Stimulated activated CD4-positive, alpha-beta T cell treated with anti-CD3 and anti-CD28 coated beads, TNF-alpha, amount 100 ng/mL, for 48 hours (primary cell): ENCODE measurements at regions not wholly inside any gene's neighbourhood (a gene's known extent, or its start where the extent isn't known, plus 50 kb on each side); places are given as distances from the start of the nearest gene placed in this dataset.
"Not testable (repeated sequence)": the region's sequence is repeated elsewhere in the genome, so short reads cannot be mapped to it uniquely, and the experiment has no call there.

ENCODE experiments used
- DNase-seq, 3 donors: peaks; one replicate each; pipeline ENCODE4 v3.0.0-alpha.2; 2020; ENCODE audit warnings: low read depth in 3 of 3

DNA sequence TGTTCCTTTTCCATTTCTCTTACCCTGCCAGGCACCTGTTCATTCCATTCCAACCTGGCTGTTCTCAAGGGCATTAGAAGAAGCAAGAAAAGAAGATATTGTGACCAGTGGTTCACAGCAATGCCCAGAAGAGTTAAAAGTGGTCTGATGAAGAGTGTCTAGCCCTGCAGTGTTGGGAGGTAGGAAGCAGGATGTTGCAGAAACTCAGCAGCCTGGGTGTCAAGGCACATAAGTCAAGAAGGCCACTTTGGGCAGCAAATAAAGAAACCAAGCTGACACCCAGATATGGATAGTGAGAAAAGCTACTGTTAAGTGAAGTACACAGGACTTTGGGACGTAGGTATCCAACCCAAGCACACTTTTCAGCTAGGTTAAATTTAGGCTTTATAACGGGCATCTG is 199.9 kb upstream of the SATB1 start:
- no peak for DNase-seq

GRCh38 chr3:18623220-18623619 is 198.1 kb upstream of the SATB1 start:
- DNase-seq, result no peak

DNA sequence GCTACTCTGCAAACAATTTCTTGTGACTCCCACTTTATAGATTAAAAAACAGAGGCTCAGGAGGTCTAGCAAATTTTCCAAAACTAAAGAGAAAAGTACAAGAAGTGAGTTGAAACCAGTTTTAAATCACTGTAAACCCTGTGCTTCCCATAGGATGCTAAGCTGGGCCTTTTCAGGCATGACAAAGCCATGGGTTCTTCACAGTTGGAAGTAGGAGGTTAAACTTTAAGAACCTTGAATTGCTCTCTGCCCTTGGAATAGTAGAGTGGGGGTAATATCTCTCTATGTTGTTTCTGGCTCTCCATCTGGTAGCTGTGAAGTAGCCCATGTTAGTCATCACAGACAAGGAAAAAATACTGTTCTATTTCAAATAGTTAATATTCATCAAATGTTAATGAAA is 193.6 kb upstream of the SATB1 start:
- DNase-seq, result no peak

DNA sequence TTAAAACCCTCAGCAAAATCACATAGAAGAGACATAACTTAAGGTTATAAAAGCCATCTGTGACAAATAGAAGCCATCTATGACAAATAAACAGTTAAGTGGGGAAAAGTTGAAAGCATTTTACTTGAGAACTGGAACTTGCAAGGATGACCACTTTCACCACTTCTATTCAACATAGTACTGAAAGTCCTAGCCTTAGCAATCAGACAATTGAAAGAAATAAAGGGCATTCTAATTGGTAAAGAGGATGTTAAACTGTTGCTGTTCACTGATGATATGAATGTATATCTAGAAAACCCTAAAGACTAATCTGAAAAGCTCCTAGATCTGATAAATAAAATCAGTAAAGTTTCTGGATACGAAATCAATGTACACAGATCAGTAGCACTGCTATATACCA is 186.9 kb upstream of the SATB1 start:
- no peak for DNase-seq

GRCh38 chr3:18609187-18609586 is 184.0 kb upstream of the SATB1 start:
- DNase-seq, result no peak

- DNase-seq, result no peak
These were observed 172.8 kb upstream of the SATB1 start for GRCh38 chr3:18597919-18598318.

- no peak for DNase-seq
These were observed 168.1 kb upstream of the SATB1 start for GRCh38 chr3:18593231-18593630.

- DNase-seq, result no peak
These were observed 166.0 kb upstream of the SATB1 start for GRCh38 chr3:18591120-18591519.

DNA sequence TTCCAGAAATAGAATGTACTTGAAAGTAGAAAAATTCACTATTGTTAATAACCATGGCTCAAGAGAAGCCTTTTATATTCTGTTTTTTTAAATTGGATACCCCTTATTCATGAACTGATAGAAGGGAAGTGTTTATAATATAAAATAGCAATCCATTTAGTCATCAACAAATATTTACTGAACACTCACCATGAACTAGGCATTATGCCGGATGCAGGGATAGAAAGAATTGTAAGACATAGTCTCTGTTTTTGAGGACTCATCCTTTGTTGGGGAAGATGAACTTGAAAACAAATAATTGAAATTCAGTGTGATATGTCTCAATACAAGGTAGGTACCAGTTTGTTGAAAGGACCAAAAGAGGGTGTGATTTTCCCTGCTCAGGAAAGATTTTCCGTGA is 160.9 kb upstream of the SATB1 start:
- DNase-seq, result no peak

DNA sequence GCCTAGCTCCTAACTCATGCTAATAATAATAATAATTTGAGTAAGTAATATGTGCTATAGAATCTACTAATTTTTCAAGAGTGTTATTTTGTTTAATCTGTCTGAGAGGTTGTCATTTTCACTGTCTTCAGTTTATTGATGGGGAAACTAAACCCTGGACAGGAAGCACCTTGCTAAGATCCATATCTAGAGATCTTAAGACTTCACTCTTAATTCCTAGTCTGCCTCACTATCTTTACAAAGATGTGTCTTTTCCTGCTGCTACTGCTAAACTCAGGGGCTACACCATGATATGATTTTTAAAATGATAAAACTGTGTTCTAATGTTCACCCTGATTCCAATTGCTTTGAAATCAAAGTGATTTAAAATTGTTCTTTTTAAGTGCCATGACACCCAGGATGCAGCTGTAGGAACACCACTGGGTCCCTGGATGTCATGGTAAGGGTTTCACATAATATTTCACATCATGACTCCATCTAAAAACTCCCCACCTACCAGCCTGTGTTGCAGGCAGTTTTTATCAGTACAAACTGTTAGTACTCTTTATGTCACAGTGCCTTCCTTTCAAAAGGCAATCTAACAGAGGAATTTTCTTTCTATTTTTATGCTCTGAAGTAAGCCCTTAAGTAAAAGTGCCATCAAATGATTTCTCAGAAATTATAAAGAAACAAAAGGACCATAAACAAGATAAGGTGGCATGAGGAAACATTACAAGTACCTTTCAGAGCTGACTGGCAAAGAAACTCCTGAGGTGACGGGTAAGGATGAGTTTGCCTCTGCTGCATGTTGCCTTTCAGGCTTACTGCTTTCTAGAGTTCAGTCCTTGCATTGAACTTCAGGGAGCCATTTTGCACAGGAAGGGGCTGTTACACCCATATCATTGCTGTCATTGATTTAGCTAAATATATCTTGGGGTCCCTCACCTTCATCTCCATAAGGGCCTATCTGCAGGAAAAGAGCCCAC is 160.1 kb upstream of the SATB1 start:
- no peak for DNase-seq

GRCh38 chr3:18580268-18580667 is 155.1 kb upstream of the SATB1 start:
- no peak for DNase-seq

- no peak for DNase-seq
These were observed 154.5 kb upstream of the SATB1 start for GRCh38 chr3:18579661-18580060.

DNA sequence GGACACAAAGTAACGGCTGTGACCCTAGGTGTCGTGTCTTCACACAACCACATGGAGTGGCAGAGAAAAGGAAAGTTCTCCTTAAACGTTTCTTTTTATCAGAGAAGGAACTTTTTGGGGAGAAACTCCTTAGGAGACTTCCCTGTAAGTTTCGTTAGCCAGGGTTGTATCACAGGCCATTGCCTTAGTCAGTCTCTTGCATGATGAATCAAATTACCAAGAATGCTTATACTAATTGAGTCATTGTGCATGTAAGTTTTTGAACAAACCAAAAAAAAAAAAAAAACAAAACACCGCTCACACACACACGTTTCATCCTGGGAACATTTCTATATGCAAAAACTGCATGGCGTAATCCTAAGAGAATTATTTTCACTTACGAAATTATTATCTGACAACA is 150.4 kb upstream of the SATB1 start:
- DNase-seq, result no peak

- DNase-seq, result no peak
These were observed 147.7 kb upstream of the SATB1 start for GRCh38 chr3:18572809-18573208.

DNA sequence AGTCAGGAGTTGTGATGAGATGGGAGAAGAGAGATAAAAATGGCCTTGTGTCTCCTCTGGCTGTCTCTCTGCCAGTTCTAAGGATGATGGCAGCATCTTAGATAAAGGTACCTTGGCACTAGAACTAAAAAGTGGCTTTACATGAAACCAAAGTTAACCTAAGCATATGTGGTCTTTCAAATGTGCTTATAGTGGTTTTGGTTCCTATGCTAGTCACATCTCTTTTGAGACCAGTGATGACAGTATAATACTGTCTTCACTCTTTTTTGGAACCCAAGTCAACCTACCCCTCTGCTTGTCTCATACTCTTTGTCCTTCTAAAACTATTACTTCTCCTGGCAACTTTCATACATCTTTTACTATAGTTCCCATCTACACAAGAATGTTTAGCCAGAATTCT is 142.2 kb upstream of the SATB1 start:
- no peak for DNase-seq

DNA sequence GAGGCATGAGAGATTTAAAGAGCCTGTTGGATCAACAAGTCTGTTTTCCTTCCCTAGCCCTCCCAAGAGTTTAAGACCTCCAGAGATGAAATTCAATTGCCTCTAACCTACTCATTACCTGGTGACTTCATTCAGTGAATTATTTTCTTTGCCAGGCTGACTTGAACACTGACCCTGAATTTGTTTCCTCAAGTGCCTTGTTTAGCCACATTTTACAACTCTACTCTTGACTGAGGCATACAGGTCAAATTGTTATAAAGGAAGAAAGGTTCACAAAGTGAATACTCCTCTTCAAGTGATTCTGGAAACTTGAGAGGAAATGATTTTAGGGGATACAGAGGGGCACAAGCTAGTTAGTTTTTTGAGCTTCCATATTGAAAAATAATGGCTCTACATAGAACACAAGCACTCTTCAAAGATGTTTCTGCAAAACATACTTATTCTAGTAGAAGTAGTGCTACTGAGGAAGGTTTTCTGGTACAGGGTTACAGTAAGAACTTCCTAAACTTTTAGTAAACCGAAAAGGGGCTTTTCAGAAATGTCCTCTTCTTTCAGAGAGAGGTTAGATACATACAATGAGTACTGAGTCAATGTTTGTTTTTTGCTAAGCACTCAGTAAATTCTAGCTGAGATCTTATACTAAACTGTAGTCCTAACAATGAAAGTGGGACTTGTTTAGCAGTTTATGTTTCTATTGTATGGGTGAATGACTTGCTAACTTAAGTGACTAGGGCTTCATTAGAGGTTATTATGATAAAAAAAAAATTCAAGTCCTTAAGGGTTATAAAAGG is 137.4 kb upstream of the SATB1 start:
- DNase-seq, result no peak

GRCh38 chr3:18559331-18559842 is 134.2 kb upstream of the SATB1 start:
- DNase-seq, result peak in 2 of 3 donors; percentile 8 to 12

DNA sequence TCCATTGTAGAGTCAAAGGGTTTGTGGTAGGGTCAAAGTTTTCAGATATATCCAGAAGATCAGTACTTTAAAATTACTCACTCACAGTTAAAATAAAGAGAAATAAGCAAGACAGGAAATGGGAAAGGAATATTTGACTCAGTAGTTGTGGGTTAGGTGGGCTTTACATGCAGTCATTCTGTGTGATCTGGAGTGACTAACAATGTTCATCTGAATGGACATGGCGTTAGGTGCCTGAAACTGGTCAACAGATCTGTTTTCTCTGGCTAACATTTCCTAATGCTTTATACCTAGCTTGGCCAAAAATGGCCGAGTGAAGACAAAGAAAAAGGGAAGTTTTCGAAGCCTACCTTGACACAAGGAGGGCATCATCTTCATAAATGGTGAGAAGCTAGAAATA is 133.4 kb upstream of the SATB1 start:
- DNase-seq, result no peak

- DNase-seq, result no peak
These were observed 132.1 kb upstream of the SATB1 start for GRCh38 chr3:18557216-18557615.

DNA sequence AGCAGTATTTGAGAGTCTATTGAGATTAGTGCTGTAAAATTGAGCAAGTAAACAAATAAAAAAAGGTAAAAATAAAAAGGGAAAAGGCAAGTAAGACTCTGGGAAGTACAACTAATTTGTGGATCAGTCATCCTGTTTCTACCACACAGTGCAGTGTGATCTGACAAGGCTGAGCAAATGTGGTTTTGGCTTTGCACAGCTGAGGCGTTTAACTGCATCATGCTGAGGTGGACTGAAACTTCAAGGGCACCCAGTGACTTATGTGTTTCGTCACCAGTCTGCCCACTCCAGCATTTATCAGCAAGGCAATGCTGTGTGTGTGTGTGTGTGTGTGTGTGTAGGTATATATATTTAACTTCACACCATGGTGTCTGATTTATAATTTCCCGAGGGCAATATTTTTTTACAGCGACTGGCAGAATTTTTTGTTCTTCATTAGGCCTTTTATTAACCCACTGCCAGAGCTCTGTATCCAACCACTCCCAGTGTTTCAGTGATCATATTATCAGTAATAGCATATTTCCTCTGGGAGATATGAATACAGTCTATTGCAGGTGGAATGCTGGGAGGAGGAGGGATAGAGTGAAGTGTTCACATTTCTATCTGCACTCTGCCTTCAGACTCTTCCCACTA is 131.5 kb upstream of the SATB1 start:
- peak; percentile 41 to 82 (median 69) for DNase-seq

GRCh38 chr3:18556001-18556408 is 130.9 kb upstream of the SATB1 start:
- DNase-seq, result peak in 2 of 3 donors; percentile 21 to 43

- DNase-seq, result not testable (repeated sequence)
These were observed 127.5 kb upstream of the SATB1 start for GRCh38 chr3:18552579-18553105.
